ENCODE measurements at regions not wholly inside any gene's neighbourhood (a gene's known extent, or its start where the extent isn't known, plus 50 kb on each side); places are given as distances from the start of the nearest gene placed in this dataset.

- TF ChIP-seq TEAD4 (CRISPR knock-in tag; IDR thresholded peaks at IDR 0.05) (no peak), CTCF (IDR thresholded peaks at IDR 0.05) (no peak), NFYB (CRISPR knock-in tag; conservative IDR thresholded peaks at IDR 0.05; ENCODE audit: low read depth) (no peak), CREB1 (CRISPR knock-in tag; IDR thresholded peaks at IDR 0.05) (no peak), E2F5 (CRISPR knock-in tag; IDR thresholded peaks at IDR 0.05) (no peak), ATF6 (CRISPR knock-in tag; IDR thresholded peaks at IDR 0.05) (no peak), ZNF317 (CRISPR knock-in tag; IDR thresholded peaks at IDR 0.05; ENCODE audit: borderline replicate concordance, low read depth) (no peak), JUN (CRISPR knock-in tag; IDR thresholded peaks at IDR 0.05) (no peak), MAX (CRISPR knock-in tag; IDR thresholded peaks at IDR 0.05) (no peak)
Observed at GRCh38 chr4:165631912-165632311, 241.1 kb upstream of the TLL1 start.

All from WTC11 (cell line).